ENCODE measurements at regions not wholly inside any gene's neighbourhood (a gene's known extent, or its start where the extent isn't known, plus 50 kb on each side); places are given as distances from the start of the nearest gene placed in this dataset.

GRCh38 chr4:59223292-59223941 lies 1976.7 kb upstream of the ADGRL3 start:
- TF ChIP-seq POLR2AphosphoS5 (IDR thresholded peaks at IDR 0.05; ENCODE audit: low read depth, low read length) = no peak

DNA sequence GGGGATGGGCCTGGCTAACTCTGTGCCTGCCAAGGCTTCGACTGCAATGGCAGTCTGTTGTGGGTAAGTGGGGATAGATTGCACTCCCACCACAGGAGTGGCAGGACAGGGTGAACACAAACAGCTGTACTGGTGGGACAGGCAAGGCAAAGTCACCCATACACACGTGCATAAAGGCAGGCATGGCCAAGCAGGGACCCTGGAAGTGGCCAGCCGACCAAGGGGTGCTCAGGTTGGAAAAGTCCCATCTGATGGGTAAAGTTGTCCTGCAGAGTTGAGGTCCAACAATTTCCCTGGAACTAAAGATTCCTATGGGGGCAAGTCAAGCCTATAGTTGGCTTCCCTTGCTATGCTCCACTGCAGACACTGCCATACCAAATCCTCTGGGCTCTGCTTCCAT lies 1961.9 kb upstream of the ADGRL3 start:
- no peak for TF ChIP-seq FOXP2 (optimal IDR thresholded peaks at IDR 0.05; ENCODE audit: borderline replicate concordance, extremely low read depth, extremely low read length, insufficient read depth)

DNA sequence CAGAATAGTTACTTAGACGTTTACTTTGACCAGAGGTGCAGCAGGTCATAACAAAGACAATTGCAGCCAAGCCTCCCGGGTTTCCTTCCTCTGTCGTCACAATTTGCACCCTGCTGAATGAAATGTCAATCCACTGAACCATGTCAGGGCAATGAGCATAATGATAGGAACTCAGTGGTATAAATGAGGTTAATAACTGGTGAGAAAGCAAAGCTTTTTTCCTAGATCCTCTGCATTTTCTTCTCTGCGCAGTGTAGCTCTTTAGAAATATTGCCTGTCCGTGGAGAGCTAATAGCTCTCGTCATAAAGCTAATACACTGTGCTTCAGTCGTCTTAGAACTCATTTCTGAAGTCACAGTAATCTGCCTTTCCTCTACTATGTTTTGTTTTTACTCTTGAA lies 1960.1 kb upstream of the ADGRL3 start:
- no peak for TF ChIP-seq POLR2AphosphoS5 (IDR thresholded peaks at IDR 0.05; ENCODE audit: low read depth, low read length)
- TF ChIP-seq, protein P1, sequence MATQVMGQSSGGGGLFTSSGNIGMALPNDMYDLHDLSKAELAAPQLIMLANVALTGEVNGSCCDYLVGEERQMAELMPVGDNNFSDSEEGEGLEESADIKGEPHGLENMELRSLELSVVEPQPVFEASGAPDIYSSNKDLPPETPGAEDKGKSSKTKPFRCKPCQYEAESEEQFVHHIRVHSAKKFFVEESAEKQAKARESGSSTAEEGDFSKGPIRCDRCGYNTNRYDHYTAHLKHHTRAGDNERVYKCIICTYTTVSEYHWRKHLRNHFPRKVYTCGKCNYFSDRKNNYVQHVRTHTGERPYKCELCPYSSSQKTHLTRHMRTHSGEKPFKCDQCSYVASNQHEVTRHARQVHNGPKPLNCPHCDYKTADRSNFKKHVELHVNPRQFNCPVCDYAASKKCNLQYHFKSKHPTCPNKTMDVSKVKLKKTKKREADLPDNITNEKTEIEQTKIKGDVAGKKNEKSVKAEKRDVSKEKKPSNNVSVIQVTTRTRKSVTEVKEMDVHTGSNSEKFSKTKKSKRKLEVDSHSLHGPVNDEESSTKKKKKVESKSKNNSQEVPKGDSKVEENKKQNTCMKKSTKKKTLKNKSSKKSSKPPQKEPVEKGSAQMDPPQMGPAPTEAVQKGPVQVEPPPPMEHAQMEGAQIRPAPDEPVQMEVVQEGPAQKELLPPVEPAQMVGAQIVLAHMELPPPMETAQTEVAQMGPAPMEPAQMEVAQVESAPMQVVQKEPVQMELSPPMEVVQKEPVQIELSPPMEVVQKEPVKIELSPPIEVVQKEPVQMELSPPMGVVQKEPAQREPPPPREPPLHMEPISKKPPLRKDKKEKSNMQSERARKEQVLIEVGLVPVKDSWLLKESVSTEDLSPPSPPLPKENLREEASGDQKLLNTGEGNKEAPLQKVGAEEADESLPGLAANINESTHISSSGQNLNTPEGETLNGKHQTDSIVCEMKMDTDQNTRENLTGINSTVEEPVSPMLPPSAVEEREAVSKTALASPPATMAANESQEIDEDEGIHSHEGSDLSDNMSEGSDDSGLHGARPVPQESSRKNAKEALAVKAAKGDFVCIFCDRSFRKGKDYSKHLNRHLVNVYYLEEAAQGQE (IDR thresholded peaks at IDR 0.05; ENCODE audit: insufficient read depth in 1 of 2, low read depth in 2 of 2, low read length in 2 of 2) = no peak
- TF ChIP-seq SIN3A (IDR thresholded peaks at IDR 0.05; ENCODE audit: borderline replicate concordance, insufficient read depth, low read length) = no peak

- TF ChIP-seq SIN3A (IDR thresholded peaks at IDR 0.05; ENCODE audit: borderline replicate concordance, insufficient read depth, low read length) = no peak
- no peak for TF ChIP-seq TAF1 (IDR thresholded peaks at IDR 0.05; ENCODE audit: borderline replicate concordance, insufficient read depth, low read length)
- TF ChIP-seq, protein P1 (IDR thresholded peaks at IDR 0.05; ENCODE audit: insufficient read depth in 1 of 2, low read depth in 2 of 2, low read length in 2 of 2) = no peak
- TF ChIP-seq FOXP2 (optimal IDR thresholded peaks at IDR 0.05; ENCODE audit: borderline replicate concordance, extremely low read depth, extremely low read length, insufficient read depth) = no peak
- no peak for TF ChIP-seq POLR2AphosphoS5 (IDR thresholded peaks at IDR 0.05; ENCODE audit: low read depth, low read length)
These were observed 1957.1 kb upstream of the ADGRL3 start for GRCh38 chr4:59243038-59243437.

- TF ChIP-seq FOXP2 (optimal IDR thresholded peaks at IDR 0.05; ENCODE audit: borderline replicate concordance, extremely low read depth, extremely low read length, insufficient read depth) (no peak), TAF1 (IDR thresholded peaks at IDR 0.05; ENCODE audit: borderline replicate concordance, insufficient read depth, low read length) (no peak), SIN3A (IDR thresholded peaks at IDR 0.05; ENCODE audit: borderline replicate concordance, insufficient read depth, low read length) (no peak), POLR2AphosphoS5 (IDR thresholded peaks at IDR 0.05; ENCODE audit: low read depth, low read length) (no peak)
- TF ChIP-seq, protein P1 (IDR thresholded peaks at IDR 0.05; ENCODE audit: insufficient read depth in 1 of 2, low read depth in 2 of 2, low read length in 2 of 2) = no peak
These were observed 1953.1 kb upstream of the ADGRL3 start for GRCh38 chr4:59247032-59247431.

GRCh38 chr4:59248313-59248712 lies 1951.8 kb upstream of the ADGRL3 start:
- TF ChIP-seq SIN3A (IDR thresholded peaks at IDR 0.05; ENCODE audit: borderline replicate concordance, insufficient read depth, low read length) = no peak
- no peak for TF ChIP-seq FOXP2 (optimal IDR thresholded peaks at IDR 0.05; ENCODE audit: borderline replicate concordance, extremely low read depth, extremely low read length, insufficient read depth)
- no peak for TF ChIP-seq TAF1 (IDR thresholded peaks at IDR 0.05; ENCODE audit: borderline replicate concordance, insufficient read depth, low read length)
- TF ChIP-seq, protein P1 (IDR thresholded peaks at IDR 0.05; ENCODE audit: insufficient read depth in 1 of 2, low read depth in 2 of 2, low read length in 2 of 2) = no peak
- no peak for TF ChIP-seq POLR2AphosphoS5 (IDR thresholded peaks at IDR 0.05; ENCODE audit: low read depth, low read length)

All from PFSK-1 (cell line).